Fibroblast of skin of abdomen (primary cell): ENCODE measurements at regions not wholly inside any gene's neighbourhood (a gene's known extent, or its start where the extent isn't known, plus 50 kb on each side); places are given as distances from the start of the nearest gene placed in this dataset.
"Not testable (repeated sequence)": the region's sequence is repeated elsewhere in the genome, so short reads cannot be mapped to it uniquely, and the experiment has no call there.

ENCODE experiments used
- DNase-seq: peaks from one replicate; pipeline ENCODE4 v3.0.0-alpha.2; 2013

- peak; percentile 38 for DNase-seq
Measured at GRCh38 chr7:112540839-112541577, 60.2 kb downstream of the LSMEM1 start.

GRCh38 chr7:112546723-112547513 is 66.1 kb downstream of the LSMEM1 start:
- DNase-seq, result no peak

GRCh38 chr7:112547916-112548315 is 67.1 kb downstream of the LSMEM1 start:
- peak; percentile 36 for DNase-seq

GRCh38 chr7:112550468-112551060 is 69.8 kb downstream of the LSMEM1 start:
- DNase-seq, result peak; percentile 50

- not testable (repeated sequence) for DNase-seq
Measured at GRCh38 chr7:112551521-112551920, 70.7 kb downstream of the LSMEM1 start.

- DNase-seq, result no peak
Measured at GRCh38 chr7:112554591-112554990, 73.8 kb downstream of the LSMEM1 start.

GRCh38 chr7:112556633-112557032 is 75.8 kb downstream of the LSMEM1 start:
- no peak for DNase-seq

GRCh38 chr7:112566442-112567324 is 85.9 kb downstream of the LSMEM1 start:
- DNase-seq, result no peak

- DNase-seq, result no peak
Measured at GRCh38 chr7:112567388-112567787, 86.6 kb downstream of the LSMEM1 start.

GRCh38 chr7:112571852-112572607 is 91.2 kb downstream of the LSMEM1 start:
- DNase-seq, result no peak

- DNase-seq, result no peak
Measured at GRCh38 chr7:112572669-112573301, 92.0 kb downstream of the LSMEM1 start.

- DNase-seq, result no peak
Measured at GRCh38 chr7:112573302-112574039, 92.7 kb downstream of the LSMEM1 start.

- no peak for DNase-seq
Measured at GRCh38 chr7:112575864-112576263, 95.1 kb downstream of the LSMEM1 start.

GRCh38 chr7:112579388-112579787 is 98.6 kb downstream of the LSMEM1 start:
- DNase-seq, result no peak

GRCh38 chr7:112580717-112581435 is 100.1 kb downstream of the LSMEM1 start:
- no peak for DNase-seq

GRCh38 chr7:112581529-112581928 is 100.7 kb downstream of the LSMEM1 start:
- no peak for DNase-seq

- no peak for DNase-seq
Measured at GRCh38 chr7:112584290-112584689, 103.5 kb downstream of the LSMEM1 start.

GRCh38 chr7:112587504-112587903 is 106.7 kb downstream of the LSMEM1 start:
- no peak for DNase-seq

- not testable (repeated sequence) for DNase-seq
Measured at GRCh38 chr7:112592565-112593263, 111.9 kb downstream of the LSMEM1 start.
